ENCODE measurements at regions not wholly inside any gene's neighbourhood (a gene's known extent, or its start where the extent isn't known, plus 50 kb on each side); places are given as distances from the start of the nearest gene placed in this dataset.

DNA sequence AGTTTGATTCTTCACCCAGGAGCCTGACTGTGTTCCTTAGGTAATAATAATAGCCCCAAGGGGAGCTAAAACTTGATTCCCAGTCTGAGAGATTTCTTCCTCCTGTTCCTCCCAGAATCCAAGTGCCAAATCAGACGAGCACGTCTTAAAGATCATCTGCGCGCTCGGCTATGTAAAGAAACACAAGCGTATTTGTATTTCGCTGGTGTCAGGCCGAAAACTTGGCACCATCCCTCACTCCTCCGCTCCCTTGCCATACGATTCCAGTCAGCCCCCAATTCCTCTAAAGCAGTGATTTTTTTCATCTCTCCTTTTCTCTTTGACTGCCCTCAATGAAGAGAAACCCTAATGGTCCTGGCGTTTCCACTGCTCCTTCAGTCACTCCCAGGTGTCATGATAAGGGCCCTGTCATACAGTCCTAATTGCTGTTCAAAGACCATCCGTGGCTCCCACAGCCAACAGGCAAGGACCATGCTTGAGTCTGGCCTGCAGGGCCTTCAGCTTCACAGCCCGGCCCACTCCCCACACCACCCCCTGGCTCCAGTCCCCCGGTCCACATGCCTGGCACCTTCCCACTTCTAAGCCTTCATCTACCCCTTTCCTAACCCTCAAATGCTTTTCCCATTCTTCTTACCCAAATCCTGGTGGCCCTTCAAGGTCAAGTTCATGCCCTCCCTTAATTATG is 130.8 kb upstream of the ID2 start:
- Histone ChIP-seq H3K4me1 (peaks cover 0 to 1% of the 10 kb centered on the region in 2 donors), H3K9me3 (no peaks in the 10 kb centered on the region), H3K27ac (no peak overlapping the region), H3K27me3 (no peaks in the 10 kb centered on the region), H3K4me3 (no peak overlapping the region), H3K36me3 (no peaks in the 10 kb centered on the region)
- TF ChIP-seq, protein P1, sequence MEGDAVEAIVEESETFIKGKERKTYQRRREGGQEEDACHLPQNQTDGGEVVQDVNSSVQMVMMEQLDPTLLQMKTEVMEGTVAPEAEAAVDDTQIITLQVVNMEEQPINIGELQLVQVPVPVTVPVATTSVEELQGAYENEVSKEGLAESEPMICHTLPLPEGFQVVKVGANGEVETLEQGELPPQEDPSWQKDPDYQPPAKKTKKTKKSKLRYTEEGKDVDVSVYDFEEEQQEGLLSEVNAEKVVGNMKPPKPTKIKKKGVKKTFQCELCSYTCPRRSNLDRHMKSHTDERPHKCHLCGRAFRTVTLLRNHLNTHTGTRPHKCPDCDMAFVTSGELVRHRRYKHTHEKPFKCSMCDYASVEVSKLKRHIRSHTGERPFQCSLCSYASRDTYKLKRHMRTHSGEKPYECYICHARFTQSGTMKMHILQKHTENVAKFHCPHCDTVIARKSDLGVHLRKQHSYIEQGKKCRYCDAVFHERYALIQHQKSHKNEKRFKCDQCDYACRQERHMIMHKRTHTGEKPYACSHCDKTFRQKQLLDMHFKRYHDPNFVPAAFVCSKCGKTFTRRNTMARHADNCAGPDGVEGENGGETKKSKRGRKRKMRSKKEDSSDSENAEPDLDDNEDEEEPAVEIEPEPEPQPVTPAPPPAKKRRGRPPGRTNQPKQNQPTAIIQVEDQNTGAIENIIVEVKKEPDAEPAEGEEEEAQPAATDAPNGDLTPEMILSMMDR (IDR thresholded peaks at IDR 0.05), result no peak
- no peak for DNase-seq (ENCODE audit: low spot score)

DNA sequence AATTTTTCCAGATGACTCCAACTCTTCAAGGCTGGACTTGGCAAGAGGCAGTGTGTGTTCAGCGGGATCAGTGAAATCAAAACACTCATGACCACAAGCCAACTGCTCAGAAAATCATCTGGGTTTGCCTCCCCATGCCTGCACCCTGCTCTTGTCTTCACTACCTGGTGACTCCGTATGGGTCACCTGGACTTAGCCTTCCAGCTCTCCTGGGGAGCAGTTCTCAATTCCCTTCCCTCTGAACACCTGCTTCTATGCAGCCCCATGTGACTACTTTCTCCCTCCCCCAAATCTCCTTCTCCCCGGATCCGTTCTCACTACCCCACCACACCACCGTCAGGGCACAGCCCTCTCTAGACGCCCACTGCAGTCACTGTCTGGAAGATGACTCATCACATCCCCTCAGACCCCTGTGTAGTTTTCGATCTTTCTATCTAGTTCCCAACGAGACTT is 130.2 kb upstream of the ID2 start:
- TF ChIP-seq, protein P1 (IDR thresholded peaks at IDR 0.05), result no peak
- no peaks in the 10 kb centered on the region for H3K36me3 ChIP-seq
- DNase-seq (ENCODE audit: low spot score), result no peak
- H3K4me3 ChIP-seq, result no peak overlapping the region
- H3K9me3 ChIP-seq, result no peaks in the 10 kb centered on the region
- H3K27me3 ChIP-seq, result no peaks in the 10 kb centered on the region
- H3K4me1 ChIP-seq, result no peaks in the 10 kb centered on the region
- no peak overlapping the region for H3K27ac ChIP-seq

- no peak for DNase-seq (ENCODE audit: low spot score)
- Histone ChIP-seq H3K27me3 (no peaks in the 10 kb centered on the region), H3K36me3 (no peaks in the 10 kb centered on the region), H3K4me3 (no peak overlapping the region), H3K9me3 (no peaks in the 10 kb centered on the region), H3K27ac (no peak overlapping the region), H3K4me1 (no peaks in the 10 kb centered on the region)
- TF ChIP-seq, protein P1 (IDR thresholded peaks at IDR 0.05), result no peak
These were observed 129.5 kb upstream of the ID2 start for GRCh38 chr2:8552293-8552801.

DNA sequence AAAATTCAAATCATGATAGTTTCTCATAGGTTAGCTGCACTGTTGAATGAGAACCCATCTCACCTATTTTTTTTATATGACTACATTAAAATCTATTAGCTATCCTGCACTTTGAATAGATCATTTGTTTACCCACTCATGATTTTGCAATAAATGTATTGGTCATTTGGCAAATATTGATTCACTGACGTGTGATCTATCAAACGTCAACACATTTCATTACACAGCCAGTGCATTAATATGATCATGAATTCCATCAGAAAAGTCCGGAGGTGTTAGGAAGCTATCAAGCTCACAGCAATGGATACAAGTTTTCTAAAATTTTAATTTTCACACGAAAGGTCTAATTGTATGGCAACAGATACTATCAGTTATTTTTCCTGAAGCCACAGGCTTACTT is 128.2 kb upstream of the ID2 start:
- TF ChIP-seq, protein P1 (IDR thresholded peaks at IDR 0.05), result no peak
- no peak for DNase-seq (ENCODE audit: low spot score)
- peaks cover 0 to 5% of the 10 kb centered on the region in 2 donors for H3K9me3 ChIP-seq

DNA sequence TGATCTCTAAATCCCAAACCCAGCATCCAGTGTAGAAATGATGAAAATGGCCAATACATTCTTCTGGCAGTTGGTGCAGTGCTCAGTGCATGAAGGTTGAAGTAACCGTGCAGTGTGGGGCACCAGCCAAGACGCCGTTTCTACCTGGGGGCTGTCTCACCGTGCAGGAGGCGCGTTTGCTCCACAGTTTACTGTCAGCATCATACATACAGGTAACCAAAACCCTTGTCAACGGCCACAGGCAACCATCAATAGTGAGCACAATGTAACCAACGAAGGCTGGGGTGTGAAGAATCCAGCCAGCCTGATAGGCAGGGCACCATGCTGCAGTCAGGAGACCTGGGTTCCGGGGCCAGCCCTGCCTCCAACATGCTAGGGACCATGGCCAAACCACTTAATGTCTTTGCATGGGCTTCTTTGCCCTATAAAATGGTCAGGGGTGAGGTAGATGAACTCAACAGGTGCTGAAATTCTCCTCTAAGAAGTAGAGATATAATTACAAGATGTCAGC is 127.5 kb upstream of the ID2 start:
- H3K27me3 ChIP-seq, result no peaks in the 10 kb centered on the region
- no peak for DNase-seq (ENCODE audit: low spot score)
- peaks cover 0 to 12% of the 10 kb centered on the region in 2 donors for H3K9me3 ChIP-seq
- no peaks in the 10 kb centered on the region for H3K36me3 ChIP-seq
- no peaks in the 10 kb centered on the region for H3K4me1 ChIP-seq
- TF ChIP-seq, protein P1 (IDR thresholded peaks at IDR 0.05), result no peak
- no peak overlapping the region for H3K4me3 ChIP-seq
- H3K27ac ChIP-seq, result no peak overlapping the region

More for the DNA sequence above, 128.2 kb upstream of the ID2 start:
- no peaks in the 10 kb centered on the region for H3K36me3 ChIP-seq
- no peak overlapping the region for H3K4me3 ChIP-seq
- H3K4me1 ChIP-seq, result no peaks in the 10 kb centered on the region
- H3K27ac ChIP-seq, result no peak overlapping the region
- no peaks in the 10 kb centered on the region for H3K27me3 ChIP-seq

Measured in right atrium auricular region (tissue), 2 donors.